SW480 (cell line): ENCODE measurements at regions not wholly inside any gene's neighbourhood (a gene's known extent, or its start where the extent isn't known, plus 50 kb on each side); places are given as distances from the start of the nearest gene placed in this dataset.

Experiments used
- DNase-seq: peaks from one replicate; pipeline ENCODE4 v3.0.0-alpha.2; 2016; ENCODE audit warnings: low spot score

DNA sequence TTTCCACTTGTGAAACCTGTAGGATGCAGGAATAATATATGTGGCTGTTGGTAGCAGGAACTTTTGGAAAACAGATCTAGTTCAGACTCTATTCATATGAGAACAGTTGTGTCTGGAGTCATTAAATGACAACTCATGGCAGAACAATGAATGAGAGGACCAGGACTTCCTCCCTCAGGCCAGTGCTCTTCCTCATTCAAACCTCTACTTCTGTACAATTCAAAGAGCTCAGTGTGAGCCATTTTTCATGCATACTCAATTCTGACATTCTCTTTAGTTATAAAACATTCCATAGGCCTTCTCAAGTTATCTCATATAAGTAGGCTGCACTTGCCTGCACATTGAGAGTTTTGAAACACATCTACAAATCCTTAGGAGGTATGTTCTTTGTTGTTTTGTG lies 1526.6 kb upstream of the FLRT2 start:
- no peak for DNase-seq

DNA sequence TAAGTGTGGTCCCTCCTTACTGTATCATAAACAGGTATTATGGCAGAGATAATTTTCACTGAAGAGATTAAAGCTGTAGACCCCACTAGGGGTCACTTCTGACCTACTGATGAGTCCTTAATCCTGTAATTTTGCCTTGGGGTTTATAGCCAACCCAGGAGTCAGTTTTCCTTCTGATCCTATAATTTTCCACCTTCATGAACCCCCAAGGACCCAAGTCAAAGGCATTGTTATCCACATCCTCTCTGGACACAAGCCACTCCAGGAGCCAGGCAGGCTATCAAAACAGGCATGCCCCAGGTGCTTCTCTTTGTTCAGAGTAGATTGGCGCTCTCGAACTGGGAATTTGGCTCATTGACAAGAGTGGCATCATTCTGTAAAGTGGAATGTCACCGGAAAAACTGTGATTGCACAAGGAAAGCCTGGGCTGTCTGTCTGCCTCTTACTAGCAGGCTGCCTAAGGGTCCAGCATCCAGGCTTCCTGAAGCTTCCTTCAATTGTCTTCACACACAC lies 1523.2 kb upstream of the FLRT2 start:
- DNase-seq, result no peak

DNA sequence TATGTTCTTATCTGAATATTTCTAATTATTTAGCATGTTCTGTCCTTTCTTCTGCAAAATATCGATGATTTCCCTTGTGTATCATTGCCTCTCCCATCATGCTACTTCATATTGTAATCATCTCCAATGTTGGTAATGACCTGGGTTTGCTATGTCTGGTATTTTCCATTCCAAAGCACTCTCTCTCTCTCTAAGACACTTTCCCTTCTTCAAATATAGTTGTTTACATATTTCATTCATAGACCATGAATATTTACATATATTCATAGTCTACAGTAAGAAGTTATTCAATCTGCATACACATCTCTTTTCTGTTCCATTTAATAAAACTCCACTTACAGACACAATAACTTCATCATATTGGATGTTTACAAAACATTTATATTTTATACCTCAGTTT lies 1516.5 kb upstream of the FLRT2 start:
- no peak for DNase-seq

DNA sequence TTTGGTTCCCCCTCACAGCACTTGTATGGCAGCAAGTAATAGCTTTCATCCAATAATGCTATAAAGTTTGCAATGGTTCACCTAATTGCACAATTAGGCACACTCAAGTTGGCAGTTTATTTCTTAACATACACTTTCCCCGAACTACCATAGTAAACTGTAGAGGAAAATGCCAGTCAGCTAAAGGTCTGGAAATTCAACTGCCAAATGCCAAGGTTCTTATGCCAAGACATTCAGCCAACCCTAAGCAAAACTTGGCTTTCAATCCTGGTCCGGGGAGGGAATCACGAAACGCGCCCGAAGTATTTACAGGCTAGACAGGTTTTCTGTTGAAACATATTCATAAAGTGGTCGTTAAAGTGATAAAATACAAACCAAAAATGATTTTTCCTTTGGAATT lies 1512.4 kb upstream of the FLRT2 start:
- DNase-seq, result no peak

DNA sequence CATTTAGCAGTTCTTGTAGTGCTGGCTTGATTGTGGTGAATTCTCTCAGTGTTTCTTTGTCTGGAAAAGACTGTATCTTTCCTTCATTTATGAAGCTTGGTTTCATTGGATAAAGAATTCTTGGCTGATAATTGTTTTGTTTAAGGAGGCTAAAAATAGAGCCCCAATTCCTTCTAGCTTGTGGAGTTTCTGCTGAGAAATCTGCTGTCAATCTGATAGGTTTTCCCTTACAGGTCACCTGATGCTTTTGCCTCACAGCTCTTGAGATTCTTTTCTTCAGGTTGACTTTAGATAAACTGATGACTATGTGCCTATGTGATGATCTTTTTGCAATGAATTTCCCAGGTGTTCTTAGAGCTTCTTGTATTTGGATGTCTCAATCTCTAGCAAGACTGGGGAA lies 1508.5 kb upstream of the FLRT2 start:
- DNase-seq, result no peak

DNA sequence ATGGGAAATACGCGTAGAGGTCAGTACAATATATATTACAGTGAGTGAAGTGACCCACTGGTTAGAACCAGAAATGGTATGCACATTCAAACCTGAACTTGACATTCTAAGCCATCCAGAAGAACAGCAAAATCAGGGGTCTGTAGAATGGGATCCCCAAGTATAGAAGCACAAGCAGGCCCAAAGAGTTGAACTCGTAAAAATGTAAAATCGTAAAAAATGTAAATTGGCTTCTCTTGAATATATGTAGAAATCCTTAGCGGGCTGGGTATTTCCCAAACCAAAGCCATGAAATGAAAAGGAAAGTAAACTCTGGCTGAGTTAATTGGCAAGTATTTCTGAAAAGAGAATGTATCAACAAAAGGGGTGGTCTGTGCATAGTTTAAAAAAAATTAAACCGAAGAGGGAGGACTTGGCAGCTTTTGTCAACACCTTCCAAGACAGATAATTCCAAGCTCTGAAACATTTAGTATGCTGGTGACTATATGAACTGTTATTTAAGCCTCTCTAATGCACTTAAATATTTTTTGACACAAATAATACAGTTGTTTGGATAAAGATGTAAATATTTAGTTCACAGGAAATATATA lies 1505.6 kb upstream of the FLRT2 start:
- no peak for DNase-seq

DNA sequence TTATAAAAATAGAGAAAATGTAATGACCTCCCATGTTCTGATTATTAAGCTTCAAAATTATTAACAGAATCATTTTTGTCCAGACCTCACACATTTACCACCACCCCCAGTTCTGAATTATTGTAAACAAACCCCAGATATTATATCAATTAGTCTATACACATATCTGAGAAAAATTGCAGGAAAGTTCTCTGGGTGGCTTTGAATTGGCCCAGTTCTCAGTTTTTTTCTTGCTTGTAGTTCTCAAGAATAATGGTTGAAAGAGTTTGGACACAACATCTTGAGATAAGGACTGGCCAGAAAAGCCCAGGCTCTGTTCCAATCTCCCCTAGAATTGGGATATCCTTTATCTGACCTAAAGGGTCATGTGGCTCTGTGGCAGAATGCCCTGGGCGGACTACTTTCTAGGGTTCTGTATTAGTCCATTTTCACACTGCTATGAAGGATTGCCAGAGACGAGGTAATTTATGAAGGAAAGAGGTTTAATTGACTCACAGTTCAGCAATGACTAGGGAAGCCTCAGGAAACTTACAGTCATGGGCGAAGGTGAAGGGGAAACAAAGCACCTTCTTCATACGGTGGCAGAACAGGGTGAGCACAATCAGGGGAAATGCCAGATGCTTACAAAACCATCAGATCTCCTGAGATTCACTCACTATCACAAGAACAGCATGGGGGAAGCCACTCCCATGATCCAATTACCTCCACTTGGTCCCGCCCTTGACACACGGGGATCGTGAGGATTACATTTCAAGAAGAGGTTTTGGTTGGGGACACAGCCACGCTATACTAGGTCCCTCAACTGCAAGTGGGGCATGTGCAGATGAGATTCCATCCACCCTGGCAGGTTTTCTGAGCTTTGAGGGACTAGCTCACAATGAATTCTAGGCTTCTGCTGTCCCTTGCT lies 1504.6 kb upstream of the FLRT2 start:
- no peak for DNase-seq

DNA sequence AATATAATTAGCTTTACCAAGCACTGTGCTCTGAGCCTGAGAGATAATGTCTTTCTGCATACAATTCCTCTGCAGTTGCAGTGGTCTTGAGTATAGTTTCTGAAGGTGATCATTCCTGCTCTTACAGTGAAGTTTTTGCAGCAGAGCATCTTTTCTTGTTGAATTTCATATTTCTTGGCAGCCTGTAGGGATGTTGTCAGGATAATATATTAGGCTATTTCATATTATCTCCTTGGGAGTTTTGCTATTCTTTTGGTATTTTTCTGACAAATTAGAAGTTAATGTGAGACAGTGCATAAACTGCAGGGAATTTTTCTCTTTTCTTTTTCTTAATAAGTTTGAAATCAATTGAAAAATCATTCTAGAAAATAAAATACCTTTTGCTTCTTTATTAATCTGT lies 1502.6 kb upstream of the FLRT2 start:
- no peak for DNase-seq

DNA sequence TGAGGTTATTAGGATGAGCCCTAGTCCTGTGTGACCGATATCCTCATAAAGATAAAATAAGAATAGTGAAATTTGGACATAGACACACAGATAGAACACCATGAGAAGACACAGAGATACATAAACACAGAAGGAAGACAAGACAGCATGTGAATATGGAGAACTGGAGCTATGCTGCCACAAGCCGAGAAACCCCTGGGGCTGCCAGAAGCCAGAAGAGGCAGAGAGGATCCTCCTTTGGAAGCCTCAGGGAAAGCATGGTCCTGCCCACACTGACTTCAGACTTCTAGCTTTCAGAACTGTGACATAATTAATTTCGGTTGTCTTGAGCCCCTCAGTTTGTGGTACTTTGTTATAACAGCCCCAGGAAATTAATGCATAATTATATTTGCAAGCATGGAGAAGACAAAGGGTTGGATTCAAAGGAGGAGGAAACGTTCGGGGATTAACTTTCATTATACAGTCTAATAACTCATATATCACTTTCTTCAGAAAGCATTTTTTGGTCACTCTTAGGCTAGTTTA lies 1501.8 kb upstream of the FLRT2 start:
- DNase-seq, result no peak

DNA sequence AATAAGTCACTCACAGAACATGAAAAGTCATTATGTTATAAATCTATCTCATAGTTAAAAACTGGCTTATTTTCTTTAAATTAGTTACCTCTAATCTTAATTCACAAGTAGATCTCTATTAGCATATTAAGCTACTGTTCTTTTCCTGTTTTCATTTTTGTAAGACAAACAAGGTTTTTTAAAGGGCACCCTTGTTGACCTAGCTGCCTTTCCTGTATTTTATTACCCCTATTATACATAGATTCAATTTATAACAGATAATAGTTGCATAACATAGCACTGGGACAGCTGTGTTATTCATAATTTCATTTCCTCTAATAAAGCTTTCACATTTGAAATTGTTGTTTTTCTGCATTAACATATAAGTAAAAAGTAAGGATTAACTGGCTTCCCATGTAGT lies 1500.7 kb upstream of the FLRT2 start:
- DNase-seq, result no peak

DNA sequence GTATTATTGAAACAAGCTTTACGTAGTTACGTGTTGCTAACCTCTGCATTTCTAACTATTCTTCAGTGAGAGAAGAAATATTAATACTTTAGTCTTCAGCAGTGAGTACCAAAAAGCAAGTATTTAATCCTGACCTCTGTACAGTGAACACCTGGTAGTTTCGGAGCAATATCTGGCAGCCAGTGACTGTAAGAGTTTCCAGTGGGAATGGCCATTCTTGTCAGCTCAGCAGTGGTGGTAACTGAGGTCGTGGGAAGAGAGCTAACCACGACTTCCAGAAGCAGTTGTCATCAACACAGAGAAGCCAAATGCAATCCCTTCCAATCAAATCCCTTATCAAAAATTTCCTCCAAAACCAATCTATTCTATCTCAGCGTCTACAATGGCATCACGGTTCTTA lies 1500.2 kb upstream of the FLRT2 start:
- DNase-seq, result no peak

DNA sequence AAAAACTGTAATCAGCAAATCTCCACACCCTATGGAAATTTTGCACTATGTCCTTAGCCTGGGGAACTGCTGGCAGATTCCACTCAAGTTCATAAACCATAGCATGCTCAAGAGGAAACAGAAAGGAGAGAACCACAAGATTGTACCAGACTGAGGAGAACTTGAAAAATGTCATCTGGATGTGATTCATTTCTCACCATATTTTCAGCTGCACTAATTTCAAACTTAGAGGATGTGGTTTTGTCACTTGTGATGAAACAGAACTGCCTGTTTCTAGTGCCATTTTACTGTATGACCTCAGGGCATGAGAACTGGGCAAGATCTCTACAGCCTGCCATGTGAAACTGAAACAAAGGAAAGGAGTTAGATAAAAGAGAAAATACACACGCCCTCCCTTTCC lies 1493.1 kb upstream of the FLRT2 start:
- no peak for DNase-seq

DNA sequence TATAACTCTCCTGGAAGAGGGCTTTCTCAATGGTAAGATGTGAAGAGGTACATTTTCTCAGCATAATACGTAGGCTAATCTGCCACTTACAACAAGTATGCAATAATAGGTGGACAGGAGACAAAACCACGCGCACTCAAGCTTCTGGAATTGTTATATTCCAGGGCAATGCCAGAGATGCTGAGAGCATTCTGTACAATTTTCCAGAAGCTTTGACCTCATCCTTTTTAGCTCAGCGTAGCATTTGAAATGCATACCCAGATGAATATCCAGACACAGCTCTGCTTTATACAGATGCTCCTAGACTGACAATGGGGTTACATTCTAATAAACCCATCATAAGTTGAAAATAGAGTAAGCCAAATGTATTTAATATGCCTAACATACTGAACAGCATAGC lies 1492.4 kb upstream of the FLRT2 start:
- DNase-seq, result no peak

DNA sequence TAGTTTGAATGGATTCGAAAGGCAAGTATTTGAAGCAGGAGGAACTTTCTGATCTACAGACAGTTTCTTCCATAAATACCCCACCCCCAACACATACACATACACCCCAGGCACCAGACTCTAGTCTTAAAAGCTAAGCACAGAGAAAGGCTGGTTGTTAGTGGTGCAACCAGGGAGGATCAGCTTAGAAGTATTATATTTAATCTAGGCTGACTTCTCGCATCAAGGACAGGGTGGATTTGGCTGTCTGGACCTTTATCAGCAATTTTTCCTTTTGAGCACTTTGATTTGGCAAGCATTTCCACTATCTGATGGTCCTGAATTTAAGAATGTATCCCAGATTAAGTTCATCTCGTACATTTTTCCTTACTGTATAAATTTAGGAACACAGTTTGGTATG lies 1489.8 kb upstream of the FLRT2 start:
- no peak for DNase-seq

DNA sequence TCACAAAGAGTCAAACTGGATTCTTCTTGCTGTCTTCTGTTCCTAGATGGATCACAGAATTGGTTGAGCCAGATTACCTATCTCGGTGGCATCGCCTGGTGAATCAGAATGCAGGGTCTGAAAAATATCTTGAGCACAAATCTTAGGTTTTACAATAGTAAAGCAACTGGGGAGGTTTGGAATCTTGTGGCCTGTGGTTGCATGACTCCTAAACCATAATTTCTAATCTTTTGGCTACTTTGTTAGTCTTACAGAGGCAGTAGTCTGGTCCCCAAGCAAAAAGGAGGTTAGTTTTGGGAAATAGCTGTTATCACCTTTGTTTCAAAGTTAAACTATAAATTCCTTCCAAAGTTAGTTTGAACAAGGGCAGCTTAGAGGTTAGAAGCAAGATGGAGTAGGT lies 1488.5 kb upstream of the FLRT2 start:
- DNase-seq, result no peak

DNA sequence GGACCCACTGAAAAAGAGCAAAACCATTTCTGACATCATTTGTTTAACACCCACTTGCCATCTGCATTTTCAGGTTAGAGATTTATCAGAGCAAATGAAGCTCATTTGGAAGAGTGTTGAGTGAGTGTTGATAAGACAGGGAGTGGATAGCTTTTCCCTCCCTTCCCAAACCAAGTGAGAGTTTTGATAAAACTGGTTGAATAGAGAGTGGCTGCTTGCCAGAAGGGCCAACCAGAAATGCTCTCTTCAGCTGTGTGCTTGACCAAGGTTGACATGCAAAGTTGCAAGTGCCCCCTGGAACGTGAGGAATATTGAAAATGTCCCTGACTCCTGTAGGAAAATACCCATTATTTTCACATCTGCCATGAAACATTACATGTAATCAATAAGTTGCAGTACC lies 1487.0 kb upstream of the FLRT2 start:
- DNase-seq, result no peak

DNA sequence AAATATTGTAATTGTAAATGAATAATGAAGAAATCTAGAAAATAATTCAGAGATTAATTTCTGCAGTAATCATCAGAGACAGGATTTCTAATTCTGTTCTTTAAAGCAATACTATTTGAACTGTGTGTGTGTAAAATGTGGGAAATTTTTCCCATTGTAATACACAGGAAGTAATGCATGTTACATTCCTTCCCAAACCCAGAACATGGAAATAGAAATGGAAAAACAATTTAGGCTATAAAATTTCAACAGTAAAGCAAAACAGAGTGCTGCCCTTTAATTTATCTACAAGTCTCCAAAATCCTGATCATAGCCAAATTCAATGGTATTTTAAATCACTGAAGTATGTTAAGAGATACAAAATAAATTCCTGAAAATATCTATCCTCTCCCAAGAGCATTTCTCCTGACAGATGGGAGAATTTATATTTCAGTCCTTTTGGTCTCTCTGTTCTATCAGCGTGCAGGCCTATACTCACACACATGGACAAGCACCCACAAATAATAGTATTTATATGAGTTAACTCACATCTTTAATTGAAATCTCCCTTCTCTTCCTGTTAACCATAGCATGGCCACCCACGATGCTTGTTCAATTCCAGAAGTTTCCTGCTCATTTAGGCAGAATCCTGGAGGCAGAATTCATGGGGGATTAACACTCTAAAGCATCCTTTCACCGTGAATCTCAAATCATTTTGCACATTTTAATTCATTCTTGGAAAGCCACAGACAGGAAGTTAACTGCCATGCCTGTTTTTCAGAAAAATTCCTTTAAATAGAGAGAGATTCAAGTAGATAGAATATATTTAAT lies 1465.4 kb upstream of the FLRT2 start:
- no peak for DNase-seq

DNA sequence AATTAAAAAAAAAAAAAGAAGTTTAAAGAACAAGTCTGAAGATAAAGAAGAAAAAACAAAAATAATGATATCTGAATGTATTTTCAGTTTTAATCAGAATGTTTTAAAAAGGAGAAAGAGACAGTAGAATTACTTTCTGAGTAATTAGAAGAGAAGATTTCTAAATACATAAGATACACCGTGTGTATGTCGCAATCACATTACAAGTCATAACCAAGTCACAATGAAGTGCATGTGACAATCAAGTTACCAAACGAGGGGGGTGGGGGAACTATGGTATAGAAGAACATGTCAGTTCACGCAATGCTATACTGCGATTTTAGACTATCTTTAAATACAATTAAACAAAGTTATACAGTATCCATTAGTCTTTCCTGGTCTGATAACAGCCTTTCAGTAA lies 1464.1 kb upstream of the FLRT2 start:
- no peak for DNase-seq

DNA sequence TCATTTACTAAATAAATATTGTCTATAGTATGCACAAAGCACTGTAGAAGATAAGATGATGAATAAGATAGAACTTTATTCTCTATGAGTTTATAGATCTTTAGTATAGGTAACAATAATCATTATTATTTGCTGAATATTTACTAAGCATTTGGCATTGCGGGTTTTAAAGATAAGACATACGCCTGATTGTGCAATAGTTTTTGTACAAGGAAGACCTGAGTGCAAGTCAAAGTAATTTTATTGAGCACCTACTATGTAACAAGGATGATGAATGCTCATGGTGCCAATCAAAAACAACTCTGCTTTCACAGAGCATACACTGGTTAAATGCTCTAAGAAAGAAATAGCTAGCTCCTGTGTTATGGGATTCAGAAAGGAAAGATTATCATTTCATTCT lies 1461.7 kb upstream of the FLRT2 start:
- DNase-seq, result no peak

DNA sequence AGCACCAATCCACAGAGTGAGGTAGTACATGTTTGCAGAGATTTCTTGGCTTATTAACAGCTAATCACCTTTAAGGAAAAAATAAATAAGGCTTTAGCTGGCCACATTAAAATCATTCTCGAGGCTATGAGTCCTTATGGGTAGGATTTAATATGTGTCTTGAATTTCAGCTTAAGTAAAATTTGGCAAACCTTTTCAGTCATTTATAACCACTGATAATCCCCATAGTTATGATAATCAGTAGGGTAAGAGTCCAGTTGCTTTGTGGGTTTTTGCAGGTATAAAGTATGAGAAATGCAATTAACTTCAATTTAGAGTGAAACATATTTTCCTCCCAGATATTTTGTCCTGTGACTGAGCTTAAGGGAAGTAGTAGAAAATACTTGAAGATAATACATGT lies 1458.9 kb upstream of the FLRT2 start:
- no peak for DNase-seq

DNA sequence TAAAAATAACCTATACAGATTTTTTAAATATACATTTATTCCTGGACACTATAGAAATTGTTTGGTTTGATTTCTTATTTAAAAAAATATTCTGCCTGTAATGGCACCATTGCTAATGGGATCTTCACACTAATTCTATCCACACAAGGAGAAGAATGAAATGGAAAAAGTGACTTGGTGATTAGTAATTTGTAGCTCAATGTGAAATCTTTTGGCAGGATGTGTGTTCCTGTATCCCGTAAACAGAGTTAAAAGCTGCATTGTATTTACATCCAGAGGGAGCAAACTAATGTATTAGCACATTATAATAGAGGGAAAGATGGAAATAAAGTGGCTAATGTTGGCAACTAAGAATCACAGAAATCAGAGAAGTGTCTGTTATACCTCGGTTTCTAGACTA lies 1455.3 kb upstream of the FLRT2 start:
- DNase-seq, result no peak

DNA sequence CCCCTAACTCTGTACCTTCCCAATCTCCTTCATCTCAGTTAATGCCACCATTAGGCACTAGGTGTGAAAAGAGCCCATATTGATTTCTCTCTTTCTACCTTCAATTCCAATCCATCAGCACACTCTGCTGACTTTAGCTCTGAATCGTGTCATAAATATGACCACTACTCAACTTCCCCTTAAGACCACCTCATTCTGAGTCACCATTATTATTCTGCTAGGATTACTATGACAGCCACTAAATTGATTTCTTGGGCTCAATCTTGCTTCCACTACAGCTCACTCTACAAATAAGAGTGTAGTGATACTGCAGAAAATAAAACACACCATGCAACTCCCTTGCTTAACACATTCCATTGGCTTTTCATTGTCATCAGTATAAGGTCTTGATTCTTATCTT lies 1449.0 kb upstream of the FLRT2 start:
- DNase-seq, result no peak
